Heart right ventricle (tissue), 16 donors: ENCODE measurements at regions not wholly inside any gene's neighbourhood (a gene's known extent, or its start where the extent isn't known, plus 50 kb on each side); places are given as distances from the start of the nearest gene placed in this dataset.
"Not testable (repeated sequence)": the region's sequence is repeated elsewhere in the genome, so short reads cannot be mapped to it uniquely, and the experiment has no call there.

Experiments
- ATAC-seq, 8 donors: fragments of 200-7000 bp; cut with Tn5 transposase; one replicate each; pipeline ENCODE4 v1.9.1; 2020; ENCODE audit warnings: mild to moderate bottlenecking in 8 of 8, moderate library complexity in 8 of 8, moderate number of reproducible peaks in 1 of 8
- DNase-seq, 2 donors: peaks; one replicate each; pipeline ENCODE4 v3.0.0-alpha.2; 2020
- H3K27ac ChIP-seq, 10 donors: fragments of 200-600 bp; sonication (generic) in 2 of 10; one replicate each; pipeline versions ENCODE4 v1.5.0 to v1.8.0; 2020 to 2022; ENCODE audit warnings: mild to moderate bottlenecking in 3 of 10
- H3K27me3 ChIP-seq, 7 donors: fragments of 200-600 bp; one replicate each; pipeline ENCODE4 v1.8.0; 2021 to 2022; ENCODE audit warnings: mild to moderate bottlenecking in 2 of 7
- H3K36me3 ChIP-seq, 9 donors: fragments of 200-600 bp; sonication (generic) in 1 of 9; one replicate each; pipeline versions ENCODE4 v1.5.0 to v1.8.0; 2020 to 2022; ENCODE audit warnings: mild to moderate bottlenecking in 2 of 9
- H3K4me1 ChIP-seq, 9 donors: fragments of 200-600 bp; sonication (generic) in 1 of 9; one replicate each; pipeline versions ENCODE4 v1.5.0 to v1.8.0; 2020 to 2022; ENCODE audit warnings: mild to moderate bottlenecking in 4 of 9
- H3K4me3 ChIP-seq, 10 donors: fragments of 200-600 bp; sonication (generic) in 2 of 10; one replicate each; pipeline versions ENCODE4 v1.5.0 to v1.8.0; 2020 to 2022; ENCODE audit warnings: mild to moderate bottlenecking in 7 of 10, moderate library complexity in 2 of 10
- H3K9me3 ChIP-seq, 11 donors: fragments of 200-600 bp in 10 of 11; sonication (generic) in 2 of 11; one replicate each; pipeline versions ENCODE4 v1.5.0 to v1.8.0; 2013 to 2022; ENCODE audit warnings: mild to moderate bottlenecking in 2 of 11, control low read depth in 1 of 11, moderate library complexity in 1 of 11
- WGBS, 2 donors: extraction: QIAGEN DNeasy Blood & Tissue Kit; methylation state at CpG; one replicate each; pipeline ENCODE4 v1.1.7; 2013; ENCODE audit warnings: inconsistent platforms in 1 of 2; 5-methylcytosine and 5-hydroxymethylcytosine counted together
- intact Hi-C, 10 donors: fragments of 100-400 bp; cut with DNase I; formaldehyde crosslinking; loops; one replicate each; pipeline versions ENCODE4 v1.11.1 to v1.14.2; 2022
- TF ChIP-seq, protein P1 (sequence below), 9 donors: fragments of 200-600 bp; sonication (generic) in 2 of 9; IDR thresholded peaks; one replicate each; pipeline versions ENCODE4 v1.5.0 to v1.8.0; 2021 to 2022; ENCODE audit warnings: antibody characterized with exemption in 9 of 9, mild to moderate bottlenecking in 5 of 9, moderate library complexity in 1 of 9
- donor health status: Arrhythmogenic right ventricular cardiomyopathy.
- donor health status: ischemic (EF 13 %, LVEDD 7.1; RV severe dilation, severe dysfunction).
- donor health status: healthy with polysubstance abuse.
- donor health status: DM: no; HTN: yes; CAD: no.
- donor health status: DM: no; HTN: no; CAD: no.
- donor health status: ischemic (EF 25% LVEDD 6.9; RV normal size, moderate dysfunction).
- donor health status: ischemic (EF 25% LVEDD 5.7; RV mildly dilated, moderate dysfunction).
- donor health status: healthy.
- donor health status: DM: yes; HTN: yes; CAD: no.
- donor health status: Ischemic cardiomyopathy.
- donor health status: ischemic (EF 35%, LVEDD 5.7; RV mildly dilated, moderate dysfunction).
- donor health status: nonischemic (EF 11% LVEDD 7.7; RV severe dilation, severe dysfunction).
- donor health status: DM: yes; HTN: yes; CAD: no.
- donor health status: PGD.
- donor health status: ischemic (EF 29% LVEDD 5.4; RV normal size, mild dysfunction).
- donor health status: nonischemic (EF 23%, LVEDD 6.1; RV moderate dilation, normal function).

DNA sequence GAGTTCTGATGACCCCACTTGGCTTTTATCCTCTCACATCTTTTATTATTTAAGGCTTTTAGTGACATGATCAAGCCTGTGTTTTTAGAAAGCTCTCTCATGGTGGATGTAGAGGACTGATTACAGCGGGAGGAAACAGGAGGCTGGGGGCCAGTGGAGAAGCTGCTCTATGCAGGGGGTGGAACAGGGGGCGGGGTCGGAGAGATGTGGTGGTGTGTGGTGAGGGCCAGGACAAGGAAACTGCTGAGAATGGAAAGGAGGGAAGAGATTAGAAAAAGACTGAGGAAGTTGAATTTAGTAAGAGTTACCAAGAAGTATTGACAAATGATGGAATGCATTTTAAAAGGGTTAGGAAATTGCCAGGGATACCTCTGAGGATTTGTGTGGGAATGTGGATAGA lies 292.2 kb downstream of the ZIC3 start:
- TF ChIP-seq, protein P1, sequence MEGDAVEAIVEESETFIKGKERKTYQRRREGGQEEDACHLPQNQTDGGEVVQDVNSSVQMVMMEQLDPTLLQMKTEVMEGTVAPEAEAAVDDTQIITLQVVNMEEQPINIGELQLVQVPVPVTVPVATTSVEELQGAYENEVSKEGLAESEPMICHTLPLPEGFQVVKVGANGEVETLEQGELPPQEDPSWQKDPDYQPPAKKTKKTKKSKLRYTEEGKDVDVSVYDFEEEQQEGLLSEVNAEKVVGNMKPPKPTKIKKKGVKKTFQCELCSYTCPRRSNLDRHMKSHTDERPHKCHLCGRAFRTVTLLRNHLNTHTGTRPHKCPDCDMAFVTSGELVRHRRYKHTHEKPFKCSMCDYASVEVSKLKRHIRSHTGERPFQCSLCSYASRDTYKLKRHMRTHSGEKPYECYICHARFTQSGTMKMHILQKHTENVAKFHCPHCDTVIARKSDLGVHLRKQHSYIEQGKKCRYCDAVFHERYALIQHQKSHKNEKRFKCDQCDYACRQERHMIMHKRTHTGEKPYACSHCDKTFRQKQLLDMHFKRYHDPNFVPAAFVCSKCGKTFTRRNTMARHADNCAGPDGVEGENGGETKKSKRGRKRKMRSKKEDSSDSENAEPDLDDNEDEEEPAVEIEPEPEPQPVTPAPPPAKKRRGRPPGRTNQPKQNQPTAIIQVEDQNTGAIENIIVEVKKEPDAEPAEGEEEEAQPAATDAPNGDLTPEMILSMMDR (IDR thresholded peaks at IDR 0.05) = no peak
- H3K4me3 ChIP-seq = no peak overlapping the region
- 18 to 24% methylated on average over 3 of the region's 3 CpGs for WGBS, 2 donors
- H3K27ac ChIP-seq = no peak overlapping the region
- DNase-seq (no peak), ATAC-seq (no peak)
- H3K4me1 ChIP-seq = no peaks in the 10 kb centered on the region
- H3K9me3 ChIP-seq = no peaks in the 10 kb centered on the region
- H3K36me3 ChIP-seq = no peaks in the 10 kb centered on the region
- peaks cover 0 to 5% (median 0%) of the 10 kb centered on the region in 7 donors for H3K27me3 ChIP-seq
- intact Hi-C loops = no loop called here

DNA sequence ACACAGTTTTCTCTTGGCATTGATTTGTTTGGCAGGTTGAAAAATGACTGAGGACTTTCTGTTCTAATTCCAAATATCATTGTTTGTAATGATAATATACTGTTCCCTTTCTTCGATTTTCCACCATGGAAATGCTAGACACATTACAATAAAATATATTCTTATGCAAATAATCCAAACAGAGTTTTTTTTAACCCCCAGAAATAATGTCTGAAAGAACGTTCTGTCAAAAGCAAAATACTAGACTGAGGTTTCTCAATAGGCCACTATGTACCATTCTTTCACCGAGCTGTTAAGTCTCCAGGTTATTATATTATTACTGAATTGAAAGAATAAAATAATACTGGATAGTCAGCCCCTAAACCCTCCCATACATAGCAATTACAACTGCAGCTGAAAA lies 312.5 kb downstream of the ZIC3 start:
- H3K4me3 ChIP-seq = no peak overlapping the region
- no peaks in the 10 kb centered on the region for H3K36me3 ChIP-seq
- no peak for DNase-seq
- no peak overlapping the region for H3K27ac ChIP-seq
- intact Hi-C loops = no loop called here
- WGBS, 2 donors = 77 to 79% methylated on average over 3 of the region's 3 CpGs
- H3K4me1 ChIP-seq = no peaks in the 10 kb centered on the region
- ATAC-seq = no peak
- H3K9me3 ChIP-seq = no peaks in the 10 kb centered on the region
- H3K27me3 ChIP-seq = peaks cover 0 to 5% (median 0%) of the 10 kb centered on the region in 7 donors
- TF ChIP-seq, protein P1 (IDR thresholded peaks at IDR 0.05) = no peak

DNA sequence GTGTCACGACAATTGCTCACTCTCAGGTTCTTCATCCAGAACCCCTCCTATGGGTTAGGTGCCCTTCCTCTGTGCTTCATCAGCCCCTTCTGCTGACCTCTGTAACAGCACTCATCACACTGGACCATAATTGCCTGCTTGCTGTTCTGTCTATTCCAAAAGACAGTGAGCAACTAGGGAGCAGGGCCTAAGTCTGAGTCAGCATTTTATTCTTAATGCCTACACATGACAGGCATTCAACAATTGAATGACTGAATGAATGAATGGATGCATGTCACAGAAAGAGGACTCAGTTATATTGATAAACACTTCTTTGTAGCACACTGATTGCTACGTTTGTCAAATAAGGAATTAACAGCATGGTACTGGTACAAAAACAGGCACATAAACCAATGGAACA lies 317.0 kb downstream of the ZIC3 start:
- Histone ChIP-seq H3K4me3 (no peak overlapping the region), H3K9me3 (peaks cover 0 to 14% (median 0%) of the 10 kb centered on the region in 11 donors), H3K27me3 (no peaks in the 10 kb centered on the region), H3K4me1 (no peaks in the 10 kb centered on the region), H3K36me3 (no peaks in the 10 kb centered on the region), H3K27ac (no peak overlapping the region)
- no peak for ATAC-seq
- 76 to 79% methylated on average over 2 of the region's 2 CpGs for WGBS, 2 donors
- no peak for DNase-seq
- TF ChIP-seq, protein P1 (IDR thresholded peaks at IDR 0.05) = no peak
- intact Hi-C loops = no loop called here

DNA sequence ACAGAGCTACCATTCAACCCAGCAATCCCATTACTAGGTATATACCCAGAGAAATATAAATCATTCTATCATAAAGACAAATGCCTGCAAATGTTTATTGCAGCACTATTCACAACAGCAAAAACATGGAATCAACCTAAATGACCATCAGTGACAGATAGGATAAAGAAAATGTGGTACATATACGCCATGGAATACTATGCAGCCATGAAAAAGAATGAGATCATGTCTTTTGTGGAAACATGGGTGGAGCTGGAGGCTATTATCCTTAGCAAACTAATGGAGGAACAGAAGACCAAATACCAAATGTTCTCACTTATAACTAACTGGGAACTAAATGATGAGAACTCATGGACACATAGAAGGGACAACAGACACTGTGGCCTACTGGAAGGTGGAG lies 318.9 kb downstream of the ZIC3 start:
- H3K4me3 ChIP-seq, H3K4me1 ChIP-seq, DNase-seq, H3K27me3 ChIP-seq, intact Hi-C loops, ATAC-seq, H3K27ac ChIP-seq, H3K36me3 ChIP-seq: not testable (repeated sequence)
- 54 to 88% methylated on average over 1 of the region's 1 CpG for WGBS, 2 donors
- peaks cover 0 to 14% (median 0%) of the 10 kb centered on the region in 11 donors for H3K9me3 ChIP-seq

DNA sequence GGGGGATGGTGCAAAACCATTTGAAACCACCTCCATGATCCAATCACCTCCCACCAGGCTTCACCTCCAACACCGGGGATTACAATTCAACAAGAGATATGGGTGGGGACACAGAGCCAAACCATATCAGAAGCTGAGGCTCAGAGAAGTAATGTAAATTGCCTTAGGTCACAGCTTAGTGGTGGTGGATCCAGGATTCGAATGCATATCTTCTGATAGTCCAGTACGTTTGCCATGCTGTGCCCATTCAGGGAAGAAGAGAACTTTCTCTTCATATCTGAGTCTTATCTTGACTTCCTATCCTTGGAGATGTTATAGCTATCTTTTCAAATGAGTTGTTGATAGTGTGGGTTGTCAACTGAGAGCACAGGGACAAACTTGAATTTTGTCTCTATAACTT lies 325.5 kb downstream of the ZIC3 start:
- no peaks in the 10 kb centered on the region for H3K4me1 ChIP-seq
- no peaks in the 10 kb centered on the region for H3K9me3 ChIP-seq
- H3K4me3 ChIP-seq = no peak overlapping the region
- WGBS, 2 donors = 32 to 38% methylated on average over 3 of the region's 3 CpGs
- TF ChIP-seq, protein P1 (IDR thresholded peaks at IDR 0.05) = no peak
- intact Hi-C loops = no loop called here
- ATAC-seq (no peak), DNase-seq (no peak)
- no peak overlapping the region for H3K27ac ChIP-seq
- H3K36me3 ChIP-seq = no peaks in the 10 kb centered on the region
- H3K27me3 ChIP-seq = no peaks in the 10 kb centered on the region
